H9 (cell line): ENCODE measurements at regions not wholly inside any gene's neighbourhood (a gene's known extent, or its start where the extent isn't known, plus 50 kb on each side); places are given as distances from the start of the nearest gene placed in this dataset.

Source experiments
- DNase-seq: peaks from one replicate; pipeline ENCODE4 v3.0.0-alpha.2; 2017
- H2AFZ ChIP-seq: one replicate; pipeline ENCODE4 v1.6.1; 2013; ENCODE audit warnings: mild to moderate bottlenecking, low read length, control low read depth, moderate library complexity
- H2AK5ac ChIP-seq: 2 replicates; pipeline ENCODE4 v1.6.1; 2013; ENCODE audit warnings: low read length, control low read depth, mixed read lengths; ENCODE audit not compliant: insufficient read length
- H2BK120ac ChIP-seq: one replicate; pipeline ENCODE4 v1.6.1; 2013; ENCODE audit warnings: low read depth, mild to moderate bottlenecking, low read length, control low read depth, inconsistent platforms; ENCODE audit not compliant: poor library complexity, severe bottlenecking
- H2BK12ac ChIP-seq: 2 replicates; pipeline ENCODE4 v1.6.1; 2013; ENCODE audit warnings: low read length, control low read depth, mixed read lengths, low read depth; ENCODE audit not compliant: insufficient read length
- H2BK15ac ChIP-seq: 2 replicates; pipeline ENCODE4 v1.6.1; 2013; ENCODE audit warnings: low read depth, low read length, control low read depth
- H2BK20ac ChIP-seq: one replicate; pipeline ENCODE4 v1.6.1; 2013; ENCODE audit warnings: low read depth, mild to moderate bottlenecking, low read length, control low read depth, inconsistent platforms; ENCODE audit not compliant: poor library complexity, severe bottlenecking
- H2BK5ac ChIP-seq: 2 replicates; pipeline ENCODE4 v1.6.1; 2013; ENCODE audit warnings: low read length, control low read depth, mixed read lengths; ENCODE audit not compliant: insufficient read length
- H3K14ac ChIP-seq: 2 replicates; pipeline ENCODE4 v1.6.1; 2013; ENCODE audit warnings: low read length, control low read depth; ENCODE audit not compliant: insufficient read depth
- H3K18ac ChIP-seq: 2 replicates; pipeline ENCODE4 v1.6.1; 2013; ENCODE audit warnings: low read depth, mild to moderate bottlenecking, mixed read lengths, low read length, control low read depth; ENCODE audit not compliant: insufficient read length
- H3K23ac ChIP-seq: 2 replicates; pipeline ENCODE4 v1.6.1; 2013; ENCODE audit warnings: low read length, control low read depth, mixed read lengths, low read depth; ENCODE audit not compliant: insufficient read length
- H3K23me2 ChIP-seq: 2 replicates; pipeline ENCODE4 v1.6.1; 2013; ENCODE audit warnings: low read depth, mild to moderate bottlenecking, mixed read lengths, low read length, control low read depth; ENCODE audit not compliant: insufficient read length, poor library complexity, severe bottlenecking
- H3K27ac ChIP-seq: 2 replicates; pipeline ENCODE4 v1.5.1; 2013; ENCODE audit warnings: low read length, control low read depth, mixed read lengths, low read depth; ENCODE audit not compliant: insufficient read length
- H3K27me3 ChIP-seq: 2 replicates; pipeline ENCODE4 v1.6.1; 2013; ENCODE audit warnings: low read length, control low read depth, inconsistent platforms; ENCODE audit not compliant: insufficient read depth
- H3K4ac ChIP-seq: 2 replicates; pipeline ENCODE4 v1.6.1; 2013; ENCODE audit warnings: low read depth, mild to moderate bottlenecking, control low read depth, inconsistent platforms, low read length, moderate library complexity
- H3K4me1 ChIP-seq: 2 replicates; pipeline ENCODE4 v1.6.1; 2013; ENCODE audit warnings: low read length, control low read depth, inconsistent platforms; ENCODE audit not compliant: insufficient read depth
- H3K4me2 ChIP-seq: 2 replicates; pipeline ENCODE4 v1.6.1; 2013; ENCODE audit warnings: low read length, control low read depth, mixed read lengths; ENCODE audit not compliant: insufficient read length, insufficient read depth
- H3K56ac ChIP-seq: 2 replicates; pipeline ENCODE4 v1.6.1; 2013; ENCODE audit warnings: low read depth, mild to moderate bottlenecking, mixed read lengths, low read length, control low read depth; ENCODE audit not compliant: insufficient read length
- H3K79me1 ChIP-seq: 2 replicates; pipeline ENCODE4 v1.6.1; 2013; ENCODE audit warnings: low read depth, mild to moderate bottlenecking, moderate library complexity, low read length, control low read depth, inconsistent platforms; ENCODE audit not compliant: insufficient read depth, poor library complexity, severe bottlenecking
- H3K79me2 ChIP-seq: 2 replicates; pipeline ENCODE4 v1.6.1; 2013; ENCODE audit warnings: low read length, control low read depth, inconsistent platforms; ENCODE audit not compliant: insufficient read depth
- H3K9ac ChIP-seq: 2 replicates; pipeline ENCODE4 v1.6.1; 2013; ENCODE audit warnings: low read length, control low read depth, mixed read lengths; ENCODE audit not compliant: insufficient read length; ENCODE audit errors: extremely low read depth
- H3K9me3 ChIP-seq: one replicate; pipeline ENCODE4 v1.6.1; 2013; ENCODE audit warnings: low read depth, low read length, inconsistent platforms; ENCODE audit not compliant: control insufficient read depth
- H3T11ph ChIP-seq: one replicate; pipeline ENCODE4 v1.6.1; 2013; ENCODE audit warnings: mild to moderate bottlenecking, low read length, control low read depth, inconsistent platforms
- H4K20me1 ChIP-seq: one replicate; pipeline ENCODE4 v1.6.1; 2013; ENCODE audit not compliant: control insufficient read depth, insufficient read length, insufficient read depth
- H4K5ac ChIP-seq: 2 replicates; pipeline ENCODE4 v1.6.1; 2013; ENCODE audit warnings: low read depth, mild to moderate bottlenecking, mixed read lengths, low read length, control low read depth; ENCODE audit not compliant: insufficient read length
- H4K8ac ChIP-seq: replicated peaks from 2 replicates; pipeline ENCODE4 v1.6.1; 2013; ENCODE audit warnings: low read length, control low read depth, mixed read lengths, low read depth; ENCODE audit not compliant: insufficient read length
- H4K91ac ChIP-seq: 2 replicates; pipeline ENCODE4 v1.6.1; 2013; ENCODE audit warnings: low read depth, mild to moderate bottlenecking, moderate library complexity, mixed read lengths, low read length, control low read depth; ENCODE audit not compliant: insufficient read length
- H3K27ac Mint-ChIP-seq, 3 experiments: 2 replicates in 2 of 3; 3 replicates in 1 of 3; pipeline ENCODE4 v1.8.0; 2020 to 2021; ENCODE audit warnings: mixed read lengths in 3 of 3, mild to moderate bottlenecking in 1 of 3, moderate library complexity in 1 of 3
- H3K27me3 Mint-ChIP-seq: 2 replicates; pipeline ENCODE4 v1.8.0; 2021; ENCODE audit warnings: low read depth, mild to moderate bottlenecking, moderate library complexity, mixed read lengths
- H3K36me3 Mint-ChIP-seq, 3 experiments: 2 replicates in 2 of 3; 3 replicates in 1 of 3; pipeline ENCODE4 v1.8.0; 2020 to 2021; ENCODE audit warnings: low read depth in 3 of 3, mixed read lengths in 3 of 3; ENCODE audit not compliant: insufficient read depth in 1 of 3
- H3K4me1 Mint-ChIP-seq, 2 experiments: 2 replicates each; pipeline ENCODE4 v1.8.0; 2020; ENCODE audit warnings: mixed read lengths in 2 of 2
- H3K4me3 Mint-ChIP-seq, 2 experiments: 2 replicates in 1 of 2; 3 replicates in 1 of 2; pipeline ENCODE4 v1.8.0; 2020 to 2021; ENCODE audit warnings: mild to moderate bottlenecking in 2 of 2, mixed read lengths in 2 of 2, moderate library complexity in 1 of 2
- H3K9me3 Mint-ChIP-seq, 2 experiments: 2 replicates in 1 of 2; 3 replicates in 1 of 2; pipeline ENCODE4 v1.8.0; 2020; ENCODE audit warnings: mild to moderate bottlenecking in 2 of 2, mixed read lengths in 2 of 2, moderate library complexity in 1 of 2
- CTCF ChIP-seq: fragments of 200-600 bp; sonication (generic); conservative IDR thresholded peaks from 3 replicates; pipeline ENCODE4 v1.8.0; 2021; ENCODE audit warnings: antibody characterized with exemption, mild to moderate bottlenecking
- WGBS: extraction: QIAGEN DNeasy Blood & Tissue Kit; methylation state at CpG from one replicate; pipeline ENCODE4 v1.1.7; 2013; ENCODE audit warnings: missing lambda C conversion rate, low lambda C conversion rate, mixed read lengths; ENCODE audit not compliant: insufficient read length; ENCODE audit errors: extremely low coverage; 5-methylcytosine and 5-hydroxymethylcytosine counted together

GRCh38 chr11:41988951-41989572 lies 529.6 kb upstream of the LRRC4C start:
- H3K9me3 Mint-ChIP-seq = no peaks in the 10 kb centered on the region

More at GRCh38 chr11:41988951-41989572, 529.6 kb upstream of the LRRC4C start:
- no peak overlapping the region for H3K56ac ChIP-seq
- Mint-ChIP-seq H3K36me3 (no peaks in the 10 kb centered on the region), H3K4me1 (peaks cover 0 to 2% of the 10 kb centered on the region in 2 experiments; a peak in 1 of 4 replicates), H3K4me3 (no peak overlapping the region), H3K27ac (no peak overlapping the region), H3K27me3 (no peaks in the 10 kb centered on the region)
- no peak overlapping the region for H3K9ac ChIP-seq
- H3K23me2 ChIP-seq = no peaks in the 10 kb centered on the region
- H2BK15ac ChIP-seq = no peak overlapping the region
- no peak overlapping the region for H2BK5ac ChIP-seq
- H2BK12ac ChIP-seq = no peak overlapping the region
- H3T11ph ChIP-seq = no peak overlapping the region
- H4K5ac ChIP-seq = no peak overlapping the region
- no peaks in the 10 kb centered on the region for H3K4me1 ChIP-seq
- H3K27ac ChIP-seq = no peak overlapping the region
- H4K8ac ChIP-seq = no peak overlapping the region
- H2AK5ac ChIP-seq = no peak overlapping the region
- H2BK120ac ChIP-seq = no peak overlapping the region
- H3K79me1 ChIP-seq = no peaks in the 10 kb centered on the region
- no peaks in the 10 kb centered on the region for H3K27me3 ChIP-seq
- H4K20me1 ChIP-seq = no peaks in the 10 kb centered on the region
- no peaks in the 10 kb centered on the region for H3K9me3 ChIP-seq
- no peak overlapping the region for H3K23ac ChIP-seq
- no peak for DNase-seq
- H3K14ac ChIP-seq = no peak overlapping the region
- H3K79me2 ChIP-seq = no peaks in the 10 kb centered on the region
- no peak overlapping the region for H3K4me2 ChIP-seq
- H3K4ac ChIP-seq = no peak overlapping the region
- no peak overlapping the region for H2AFZ ChIP-seq
- H4K91ac ChIP-seq = no peak overlapping the region
- no peak overlapping the region for H2BK20ac ChIP-seq
- TF ChIP-seq CTCF = no peak
- H3K18ac ChIP-seq = no peak overlapping the region
- no CpG with 5 or more reads among the region's 3 CpGs for WGBS
